GM19238 (cell line): ENCODE measurements at regions not wholly inside any gene's neighbourhood (a gene's known extent, or its start where the extent isn't known, plus 50 kb on each side); places are given as distances from the start of the nearest gene placed in this dataset.

Source experiments
- DNase-seq: peaks from one replicate; pipeline ENCODE4 v3.0.0; 2011; ENCODE audit warnings: low spot score; ENCODE audit not compliant: insufficient read length

GRCh38 chr1:168963601-168964000, 142.9 kb upstream of the ATP1B1 start:
- no peak for DNase-seq

- no peak for DNase-seq
These were observed 142.0 kb upstream of the ATP1B1 start for GRCh38 chr1:168964478-168964877.

GRCh38 chr1:168966217-168966616, 140.3 kb upstream of the ATP1B1 start:
- no peak for DNase-seq

GRCh38 chr1:168966636-168967035, 139.9 kb upstream of the ATP1B1 start:
- no peak for DNase-seq

GRCh38 chr1:168970926-168971659, 135.4 kb upstream of the ATP1B1 start:
- DNase-seq = no peak

GRCh38 chr1:168972225-168972624, 134.3 kb upstream of the ATP1B1 start:
- DNase-seq = no peak

- DNase-seq = no peak
These were observed 133.6 kb upstream of the ATP1B1 start for GRCh38 chr1:168972887-168973286.

GRCh38 chr1:168974117-168974516, 132.4 kb upstream of the ATP1B1 start:
- no peak for DNase-seq

- no peak for DNase-seq
These were observed 131.9 kb upstream of the ATP1B1 start for GRCh38 chr1:168974611-168975010.

- DNase-seq = no peak
These were observed 130.2 kb upstream of the ATP1B1 start for GRCh38 chr1:168976267-168976666.

- no peak for DNase-seq
These were observed 128.9 kb upstream of the ATP1B1 start for GRCh38 chr1:168977618-168978017.

GRCh38 chr1:168979276-168979675, 127.2 kb upstream of the ATP1B1 start:
- no peak for DNase-seq

GRCh38 chr1:168980180-168980579, 126.3 kb upstream of the ATP1B1 start:
- no peak for DNase-seq

GRCh38 chr1:168980656-168981055, 125.8 kb upstream of the ATP1B1 start:
- no peak for DNase-seq

GRCh38 chr1:168982778-168983177, 123.7 kb upstream of the ATP1B1 start:
- DNase-seq = no peak

GRCh38 chr1:168987330-168987729, 119.2 kb upstream of the ATP1B1 start:
- no peak for DNase-seq

- no peak for DNase-seq
These were observed 118.6 kb upstream of the ATP1B1 start for GRCh38 chr1:168987923-168988322.

- no peak for DNase-seq
These were observed 116.5 kb upstream of the ATP1B1 start for GRCh38 chr1:168989985-168990384.

- DNase-seq = no peak
These were observed 114.6 kb upstream of the ATP1B1 start for GRCh38 chr1:168991667-168992475.

GRCh38 chr1:169001353-169001752, 105.1 kb upstream of the ATP1B1 start:
- no peak for DNase-seq

- no peak for DNase-seq
These were observed 102.5 kb upstream of the ATP1B1 start for GRCh38 chr1:169003864-169004516.

GRCh38 chr1:169005776-169006175, 100.7 kb upstream of the ATP1B1 start:
- DNase-seq = no peak
